H1 (cell line): ENCODE measurements at regions not wholly inside any gene's neighbourhood (a gene's known extent, or its start where the extent isn't known, plus 50 kb on each side); places are given as distances from the start of the nearest gene placed in this dataset.

Source experiments
- CTCF ChIA-PET: fragments of 300-600 bp; sonication (Branson Sonifier 250); formaldehyde crosslinking; loops from one replicate; lab custom pipeline; 2021; ENCODE audit not compliant: partially characterized antibody; lab: Charles Lee
- POLR2A ChIA-PET: fragments of 300-600 bp; sonication (Branson Sonifier 250); formaldehyde crosslinking; loops from one replicate; lab custom pipeline; 2021; ENCODE audit warnings: inconsistent platforms; ENCODE audit not compliant: partially characterized antibody; lab: Charles Lee
- DNase-seq, 2 experiments: peaks; one replicate each; pipeline versions ENCODE4 v3.0.0 to v3.0.0-alpha.2; 2010 to 2022; ENCODE audit warnings: low spot score in 2 of 2, low read depth in 1 of 2, mixed read lengths in 1 of 2
- FAIRE-seq: peaks from 2 replicates; lab custom pipeline; 2011; peaks lifted over from hg19 to GRCh38; lab: Jason Lieb, UNC
- H2AFZ ChIP-seq: 2 replicates; pipeline ENCODE4 v1.8.1; 2012; ENCODE audit warnings: low read length, inconsistent platforms
- H2AK5ac ChIP-seq: 2 replicates; pipeline ENCODE4 v1.6.1; 2013; ENCODE audit warnings: low read depth, low read length
- H2BK120ac ChIP-seq: replicated peaks from 2 replicates; pipeline ENCODE3; 2013; ENCODE audit warnings: low read depth, low read length, inconsistent platforms
- H2BK12ac ChIP-seq: 2 replicates; pipeline ENCODE4 v1.6.1; 2013; ENCODE audit warnings: low read depth, low read length
- H2BK15ac ChIP-seq: 2 replicates; pipeline ENCODE4 v1.6.1; 2013; ENCODE audit warnings: low read length
- H2BK20ac ChIP-seq: 2 replicates; pipeline ENCODE4 v1.6.1; 2013; ENCODE audit warnings: low read length
- H2BK5ac ChIP-seq: 2 replicates; pipeline ENCODE4 v1.6.1; 2013; ENCODE audit warnings: low read depth, low read length
- H3K14ac ChIP-seq: 2 replicates; pipeline ENCODE4 v1.6.1; 2013; ENCODE audit warnings: inconsistent platforms; ENCODE audit not compliant: insufficient read length
- H3K18ac ChIP-seq: 2 replicates; pipeline ENCODE4 v1.6.1; 2013; ENCODE audit warnings: low read length; ENCODE audit errors: extremely low read depth
- H3K23ac ChIP-seq: 2 replicates; pipeline ENCODE4 v1.6.1; 2013; ENCODE audit warnings: inconsistent platforms; ENCODE audit not compliant: insufficient read length
- H3K23me2 ChIP-seq: 2 replicates; pipeline ENCODE4 v1.6.1; 2013; ENCODE audit warnings: low read depth, low read length
- H3K27ac ChIP-seq: 2 replicates; pipeline ENCODE4 v1.6.1; 2011; ENCODE audit warnings: low read depth, low read length, inconsistent platforms
- H3K27me3 ChIP-seq, 4 experiments: replicated peaks in 1 of 4; 1 replicate in 1 of 4; 2 replicates in 3 of 4; pipeline versions ENCODE4 v1.6.1 to v1.8.1; 2011 to 2013; ENCODE audit warnings: low read length in 3 of 4, mild to moderate bottlenecking in 3 of 4, inconsistent platforms in 2 of 4, mixed read lengths in 2 of 4, moderate library complexity in 1 of 4; ENCODE audit not compliant: control insufficient read depth in 3 of 4, insufficient read depth in 3 of 4; ENCODE audit errors: extremely low read depth in 1 of 4
- H3K36me3 ChIP-seq, 4 experiments: 2 replicates each; pipeline versions ENCODE4 v1.6.1 to v1.8.1; 2011 to 2013; ENCODE audit warnings: mild to moderate bottlenecking in 4 of 4, low read length in 3 of 4, moderate library complexity in 2 of 4, control low read depth in 1 of 4, inconsistent platforms in 1 of 4; ENCODE audit not compliant: insufficient read depth in 4 of 4, control insufficient read depth in 2 of 4
- H3K4ac ChIP-seq: replicated peaks from 2 replicates; pipeline ENCODE3; 2013; ENCODE audit warnings: low read length, low read depth, mixed read lengths, inconsistent platforms; ENCODE audit not compliant: insufficient read length
- H3K4me1 ChIP-seq, 4 experiments: replicated peaks in 1 of 4; 1 replicate in 1 of 4; 2 replicates in 3 of 4; pipeline versions ENCODE4 v1.6.1 to v1.8.1; 2011 to 2013; ENCODE audit warnings: low read length in 3 of 4, inconsistent platforms in 2 of 4, mixed read lengths in 1 of 4; ENCODE audit not compliant: insufficient read depth in 4 of 4, control insufficient read depth in 3 of 4
- H3K4me2 ChIP-seq, 2 experiments: 2 replicates each; pipeline versions ENCODE4 v1.6.1 to v1.8.1; 2011 to 2013; ENCODE audit warnings: low read depth in 2 of 2, low read length in 2 of 2, control low read depth in 1 of 2, inconsistent platforms in 1 of 2, mild to moderate bottlenecking in 1 of 2; ENCODE audit not compliant: insufficient read depth in 1 of 2
- H3K4me3 ChIP-seq, 4 experiments: fragments of 200-600, 300-600 bp in 1 of 4; sonication (generic), shearing (Covaris generic), sonication (Bioruptor Twin) in 1 of 4; 2 replicates each; pipeline versions ENCODE4 v1.5.1 to v1.8.1; 2011 to 2016; ENCODE audit warnings: low read length in 4 of 4, low read depth in 3 of 4, control low read depth in 2 of 4, inconsistent platforms in 2 of 4, mild to moderate bottlenecking in 2 of 4, mixed read lengths in 1 of 4, moderate library complexity in 1 of 4; ENCODE audit not compliant: insufficient read depth in 2 of 4; ENCODE audit errors: extremely low read depth in 1 of 4
- H3K56ac ChIP-seq: replicated peaks from 2 replicates; pipeline ENCODE3; 2013; ENCODE audit warnings: low read depth, mild to moderate bottlenecking, mixed read lengths, low read length, inconsistent platforms; ENCODE audit not compliant: insufficient read length
- H3K79me1 ChIP-seq: 2 replicates; pipeline ENCODE4 v1.6.1; 2013; ENCODE audit warnings: low read depth, low read length, control low read depth
- H3K79me2 ChIP-seq, 2 experiments: 2 replicates each; pipeline versions ENCODE4 v1.6.1 to v1.8.1; 2012 to 2013; ENCODE audit warnings: low read length in 2 of 2, mild to moderate bottlenecking in 2 of 2, inconsistent platforms in 1 of 2; ENCODE audit not compliant: insufficient read depth in 2 of 2, control insufficient read depth in 1 of 2
- H3K9ac ChIP-seq, 4 experiments: replicated peaks in 1 of 4; 1 replicate in 1 of 4; 2 replicates in 3 of 4; pipeline versions ENCODE4 v1.6.1 to v1.8.1; 2011 to 2013; ENCODE audit warnings: low read depth in 3 of 4, low read length in 3 of 4, control low read depth in 2 of 4, mild to moderate bottlenecking in 2 of 4, moderate library complexity in 2 of 4, inconsistent platforms in 1 of 4; ENCODE audit errors: extremely low read depth in 1 of 4
- H3K9me3 ChIP-seq, 2 experiments: 2 replicates each; pipeline versions ENCODE4 v1.6.1 to v1.8.1; 2012 to 2013; ENCODE audit warnings: mild to moderate bottlenecking in 2 of 2, moderate library complexity in 2 of 2, control low read depth in 1 of 2, inconsistent platforms in 1 of 2, low read depth in 1 of 2, low read length in 1 of 2, mixed read lengths in 1 of 2; ENCODE audit not compliant: insufficient read depth in 2 of 2
- H4K20me1 ChIP-seq, 2 experiments: replicated peaks in 1 of 2; 2 replicates each; pipeline versions ENCODE3 to v1.8.1; 2011 to 2013; ENCODE audit warnings: inconsistent platforms in 2 of 2, low read length in 2 of 2, mild to moderate bottlenecking in 1 of 2; ENCODE audit not compliant: insufficient read depth in 2 of 2, control insufficient read depth in 1 of 2
- H4K5ac ChIP-seq: 2 replicates; pipeline ENCODE4 v1.6.1; 2013; ENCODE audit warnings: low read length, low read depth, mixed read lengths, inconsistent platforms; ENCODE audit not compliant: insufficient read length
- H4K8ac ChIP-seq: 2 replicates; pipeline ENCODE4 v1.8.0; 2013; ENCODE audit warnings: mild to moderate bottlenecking, moderate library complexity, low read length, inconsistent platforms; ENCODE audit not compliant: insufficient read depth; ENCODE audit errors: extremely low read depth
- H4K91ac ChIP-seq: replicated peaks from 2 replicates; pipeline ENCODE3; 2013; ENCODE audit warnings: low read length, mixed read lengths, inconsistent platforms; ENCODE audit not compliant: insufficient read length
- CHD2 ChIP-seq: IDR thresholded peaks from 2 replicates; pipeline ENCODE4 v1.6.1; 2012; ENCODE audit warnings: low read length, improper control_type of control experiment
- WGBS, 2 experiments: shearing (Covaris generic) in 1 of 2; methylation state at CpG; one replicate each; pipeline versions ENCODE4 v1.1.6 to v1.1.7; 2013 to 2015; ENCODE audit warnings: low lambda C conversion rate in 2 of 2, mixed read lengths in 2 of 2, inconsistent platforms in 1 of 2, low coverage in 1 of 2, missing lambda C conversion rate in 1 of 2; ENCODE audit not compliant: insufficient replicate concordance in 2 of 2, insufficient coverage in 1 of 2, insufficient read length in 1 of 2; ENCODE audit errors: extremely low coverage in 1 of 2, missing lambda C conversion rate in 1 of 2; 5-methylcytosine and 5-hydroxymethylcytosine counted together
- TF ChIP-seq, protein P1 (sequence below): IDR thresholded peaks from 2 replicates; pipeline ENCODE4 v1.6.1; 2011; ENCODE audit warnings: low read depth, mild to moderate bottlenecking, low read length; ENCODE audit not compliant: insufficient read depth
- TF ChIP-seq, protein P2 (sequence below): IDR thresholded peaks from 2 replicates; pipeline ENCODE4 v1.6.1; 2012; ENCODE audit warnings: inconsistent platforms

DNA sequence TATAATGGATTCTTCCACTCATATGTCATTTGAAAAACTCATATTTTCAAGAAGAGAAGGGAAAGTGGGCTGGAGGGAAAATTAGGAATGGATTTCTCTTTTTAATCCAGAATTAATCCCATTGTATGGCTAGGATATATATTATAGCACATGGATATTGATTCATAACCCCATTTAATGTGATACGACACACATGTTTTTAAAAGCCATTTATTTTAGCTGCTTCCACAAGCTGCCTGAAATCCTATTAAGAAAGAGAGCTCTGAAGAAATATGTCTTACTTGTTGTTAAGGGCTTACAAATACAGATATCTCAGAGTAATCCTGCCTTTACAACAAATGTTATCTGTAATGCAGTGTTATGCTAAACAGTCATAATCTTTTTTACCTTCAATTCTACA lies 598.6 kb downstream of the AMY1C start:
- Histone ChIP-seq H3K4me1 (no peaks in the 10 kb centered on the region), H3K79me1 (no peaks in the 10 kb centered on the region), H4K5ac (no peak overlapping the region), H3K4me3 (no peak overlapping the region), H2BK12ac (no peak overlapping the region), H3K14ac (no peak overlapping the region), H3K23me2 (no peaks in the 10 kb centered on the region), H3K56ac (no peak overlapping the region), H2BK5ac (no peak overlapping the region), H3K27ac (no peak overlapping the region), H3K9ac (no peak overlapping the region), H3K18ac (no peak overlapping the region), H3K36me3 (no peaks in the 10 kb centered on the region), H2AK5ac (no peak overlapping the region), H2BK20ac (no peak overlapping the region), H3K79me2 (no peaks in the 10 kb centered on the region), H3K27me3 (no peaks in the 10 kb centered on the region), H2BK120ac (no peak overlapping the region), H3K4ac (no peak overlapping the region), H2AFZ (no peak overlapping the region), H4K20me1 (no peaks in the 10 kb centered on the region), H4K8ac (no peak overlapping the region), H3K9me3 (no peaks in the 10 kb centered on the region), H4K91ac (no peak overlapping the region), H3K4me2 (no peak overlapping the region), H3K23ac (no peak overlapping the region), H2BK15ac (no peak overlapping the region)
- FAIRE-seq, result no peak
- DNase-seq, result no peak
- no peak for TF ChIP-seq CHD2
- TF ChIP-seq, protein P1, sequence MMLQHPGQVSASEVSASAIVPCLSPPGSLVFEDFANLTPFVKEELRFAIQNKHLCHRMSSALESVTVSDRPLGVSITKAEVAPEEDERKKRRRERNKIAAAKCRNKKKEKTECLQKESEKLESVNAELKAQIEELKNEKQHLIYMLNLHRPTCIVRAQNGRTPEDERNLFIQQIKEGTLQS, result no peak
- TF ChIP-seq, protein P2, sequence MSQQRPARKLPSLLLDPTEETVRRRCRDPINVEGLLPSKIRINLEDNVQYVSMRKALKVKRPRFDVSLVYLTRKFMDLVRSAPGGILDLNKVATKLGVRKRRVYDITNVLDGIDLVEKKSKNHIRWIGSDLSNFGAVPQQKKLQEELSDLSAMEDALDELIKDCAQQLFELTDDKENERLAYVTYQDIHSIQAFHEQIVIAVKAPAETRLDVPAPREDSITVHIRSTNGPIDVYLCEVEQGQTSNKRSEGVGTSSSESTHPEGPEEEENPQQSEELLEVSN, result no peak
- ChIA-PET CTCF (no interaction called here), POLR2A (no interaction called here)
- WGBS, 2 experiments, result 88% methylated on average over 1 of the region's 1 CpG; no CpG with 5 or more reads in 1 of the 2 experiments
